ENCODE measurements at regions not wholly inside any gene's neighbourhood (a gene's known extent, or its start where the extent isn't known, plus 50 kb on each side); places are given as distances from the start of the nearest gene placed in this dataset.

GRCh38 chr6:99779631-99780555 is 173.3 kb downstream of the PRDM13 start:
- TF ChIP-seq ZNF8 (CRISPR knock-in tag; IDR thresholded peaks at IDR 0.05): no peak
- TF ChIP-seq, protein P1, sequence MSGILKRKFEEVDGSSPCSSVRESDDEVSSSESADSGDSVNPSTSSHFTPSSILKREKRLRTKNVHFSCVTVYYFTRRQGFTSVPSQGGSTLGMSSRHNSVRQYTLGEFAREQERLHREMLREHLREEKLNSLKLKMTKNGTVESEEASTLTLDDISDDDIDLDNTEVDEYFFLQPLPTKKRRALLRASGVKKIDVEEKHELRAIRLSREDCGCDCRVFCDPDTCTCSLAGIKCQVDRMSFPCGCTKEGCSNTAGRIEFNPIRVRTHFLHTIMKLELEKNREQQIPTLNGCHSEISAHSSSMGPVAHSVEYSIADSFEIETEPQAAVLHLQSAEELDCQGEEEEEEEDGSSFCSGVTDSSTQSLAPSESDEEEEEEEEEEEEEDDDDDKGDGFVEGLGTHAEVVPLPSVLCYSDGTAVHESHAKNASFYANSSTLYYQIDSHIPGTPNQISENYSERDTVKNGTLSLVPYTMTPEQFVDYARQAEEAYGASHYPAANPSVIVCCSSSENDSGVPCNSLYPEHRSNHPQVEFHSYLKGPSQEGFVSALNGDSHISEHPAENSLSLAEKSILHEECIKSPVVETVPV (CRISPR knock-in tag; IDR thresholded peaks at IDR 0.05): no peak
- TF ChIP-seq, protein P2, sequence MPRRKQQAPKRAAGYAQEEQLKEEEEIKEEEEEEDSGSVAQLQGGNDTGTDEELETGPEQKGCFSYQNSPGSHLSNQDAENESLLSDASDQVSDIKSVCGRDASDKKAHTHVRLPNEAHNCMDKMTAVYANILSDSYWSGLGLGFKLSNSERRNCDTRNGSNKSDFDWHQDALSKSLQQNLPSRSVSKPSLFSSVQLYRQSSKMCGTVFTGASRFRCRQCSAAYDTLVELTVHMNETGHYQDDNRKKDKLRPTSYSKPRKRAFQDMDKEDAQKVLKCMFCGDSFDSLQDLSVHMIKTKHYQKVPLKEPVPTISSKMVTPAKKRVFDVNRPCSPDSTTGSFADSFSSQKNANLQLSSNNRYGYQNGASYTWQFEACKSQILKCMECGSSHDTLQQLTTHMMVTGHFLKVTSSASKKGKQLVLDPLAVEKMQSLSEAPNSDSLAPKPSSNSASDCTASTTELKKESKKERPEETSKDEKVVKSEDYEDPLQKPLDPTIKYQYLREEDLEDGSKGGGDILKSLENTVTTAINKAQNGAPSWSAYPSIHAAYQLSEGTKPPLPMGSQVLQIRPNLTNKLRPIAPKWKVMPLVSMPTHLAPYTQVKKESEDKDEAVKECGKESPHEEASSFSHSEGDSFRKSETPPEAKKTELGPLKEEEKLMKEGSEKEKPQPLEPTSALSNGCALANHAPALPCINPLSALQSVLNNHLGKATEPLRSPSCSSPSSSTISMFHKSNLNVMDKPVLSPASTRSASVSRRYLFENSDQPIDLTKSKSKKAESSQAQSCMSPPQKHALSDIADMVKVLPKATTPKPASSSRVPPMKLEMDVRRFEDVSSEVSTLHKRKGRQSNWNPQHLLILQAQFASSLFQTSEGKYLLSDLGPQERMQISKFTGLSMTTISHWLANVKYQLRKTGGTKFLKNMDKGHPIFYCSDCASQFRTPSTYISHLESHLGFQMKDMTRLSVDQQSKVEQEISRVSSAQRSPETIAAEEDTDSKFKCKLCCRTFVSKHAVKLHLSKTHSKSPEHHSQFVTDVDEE (CRISPR knock-in tag; IDR thresholded peaks at IDR 0.05): no peak
- ATAC-seq: no peak

DNA sequence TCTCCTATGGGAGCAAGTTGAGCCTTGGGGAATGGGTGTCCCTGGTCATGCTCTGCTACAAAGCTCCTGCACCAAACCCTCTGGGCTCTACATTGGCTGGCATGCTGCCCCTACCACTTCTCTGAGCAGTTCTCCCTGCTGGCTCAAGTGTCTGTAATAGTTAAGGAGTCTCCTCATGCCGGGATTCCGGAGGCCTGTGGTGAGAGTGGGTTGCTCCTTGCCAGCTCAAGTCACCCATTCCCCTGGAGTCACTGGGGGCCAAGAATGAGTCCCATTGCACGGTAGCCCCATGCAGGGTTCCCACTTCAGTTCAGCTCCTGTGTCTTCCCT is 173.9 kb downstream of the PRDM13 start:
- no peak for ATAC-seq
- TF ChIP-seq ZFP3 (CRISPR knock-in tag; IDR thresholded peaks at IDR 0.05): no peak
- TF ChIP-seq OSR1 (CRISPR knock-in tag; IDR thresholded peaks at IDR 0.05): no peak
- no peak for TF ChIP-seq GLIS3 (CRISPR knock-in tag; IDR thresholded peaks at IDR 0.05)
- TF ChIP-seq ESRRG (CRISPR knock-in tag; IDR thresholded peaks at IDR 0.05): no peak
- TF ChIP-seq, protein P3, sequence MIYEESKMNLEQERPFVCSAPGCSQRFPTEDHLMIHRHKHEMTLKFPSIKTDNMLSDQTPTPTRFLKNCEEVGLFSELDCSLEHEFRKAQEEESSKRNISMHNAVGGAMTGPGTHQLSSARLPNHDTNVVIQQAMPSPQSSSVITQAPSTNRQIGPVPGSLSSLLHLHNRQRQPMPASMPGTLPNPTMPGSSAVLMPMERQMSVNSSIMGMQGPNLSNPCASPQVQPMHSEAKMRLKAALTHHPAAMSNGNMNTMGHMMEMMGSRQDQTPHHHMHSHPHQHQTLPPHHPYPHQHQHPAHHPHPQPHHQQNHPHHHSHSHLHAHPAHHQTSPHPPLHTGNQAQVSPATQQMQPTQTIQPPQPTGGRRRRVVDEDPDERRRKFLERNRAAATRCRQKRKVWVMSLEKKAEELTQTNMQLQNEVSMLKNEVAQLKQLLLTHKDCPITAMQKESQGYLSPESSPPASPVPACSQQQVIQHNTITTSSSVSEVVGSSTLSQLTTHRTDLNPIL (CRISPR knock-in tag; IDR thresholded peaks at IDR 0.05; ENCODE audit: low read depth): no peak

DNA sequence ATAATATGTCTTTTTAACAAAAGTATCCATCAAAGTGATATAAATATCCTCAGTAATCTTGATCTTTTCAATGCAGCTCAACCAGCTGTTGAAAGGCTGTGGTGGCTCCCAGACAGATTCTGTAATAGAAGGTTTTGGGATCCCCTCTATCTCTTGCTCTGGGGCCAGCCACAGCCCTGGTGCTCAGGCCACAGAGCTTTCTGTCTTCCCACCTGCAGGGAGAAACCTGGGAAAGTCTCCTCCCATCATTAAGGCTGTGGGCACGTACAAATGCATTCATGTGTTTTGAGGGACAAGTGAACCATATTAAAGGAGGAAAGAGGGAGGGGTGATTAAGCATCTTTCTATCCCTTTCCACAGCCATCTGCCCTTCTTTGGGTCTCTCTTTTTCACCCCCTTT is 183.1 kb downstream of the PRDM13 start:
- no peak for ATAC-seq
- TF ChIP-seq GLIS3 (CRISPR knock-in tag; IDR thresholded peaks at IDR 0.05) (no peak), ZNF565 (CRISPR knock-in tag; conservative IDR thresholded peaks at IDR 0.05; ENCODE audit: low read depth) (no peak), ARNTL (CRISPR knock-in tag; IDR thresholded peaks at IDR 0.05; ENCODE audit: borderline replicate concordance, low read depth) (no peak), PATZ1 (CRISPR knock-in tag; IDR thresholded peaks at IDR 0.05; ENCODE audit: borderline replicate concordance) (no peak), ESRRG (CRISPR knock-in tag; IDR thresholded peaks at IDR 0.05) (no peak), ISL1 (CRISPR knock-in tag; IDR thresholded peaks at IDR 0.05) (no peak)

DNA sequence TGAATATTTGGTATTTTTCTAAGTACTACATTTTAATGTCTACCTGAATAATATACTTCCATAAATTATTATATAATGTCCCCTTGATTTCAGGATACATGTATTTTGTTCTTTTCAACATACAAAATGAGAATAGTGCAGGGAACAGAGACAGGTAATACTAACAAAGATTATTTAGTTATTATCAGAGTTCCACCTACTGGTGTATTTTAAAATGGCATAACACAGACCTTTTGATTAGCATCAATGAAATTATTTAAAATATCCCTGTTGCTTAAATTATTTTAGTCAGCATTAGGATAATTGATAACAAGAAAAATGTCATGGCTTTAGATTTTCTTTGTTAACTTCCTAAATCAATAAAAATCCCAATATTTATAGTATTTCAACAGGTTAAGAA is 184.0 kb downstream of the PRDM13 start:
- TF ChIP-seq ZNF70 (CRISPR knock-in tag; IDR thresholded peaks at IDR 0.05) (no peak), ZFP30 (CRISPR knock-in tag; IDR thresholded peaks at IDR 0.05) (no peak), ESRRG (CRISPR knock-in tag; IDR thresholded peaks at IDR 0.05) (no peak), OSR1 (CRISPR knock-in tag; IDR thresholded peaks at IDR 0.05) (no peak), ISL1 (CRISPR knock-in tag; IDR thresholded peaks at IDR 0.05) (no peak), ZNF565 (CRISPR knock-in tag; conservative IDR thresholded peaks at IDR 0.05; ENCODE audit: low read depth) (no peak), CSDC2 (CRISPR knock-in tag; IDR thresholded peaks at IDR 0.05) (no peak), ZFP3 (CRISPR knock-in tag; IDR thresholded peaks at IDR 0.05) (no peak), BACH2 (CRISPR knock-in tag; IDR thresholded peaks at IDR 0.05; ENCODE audit: borderline replicate concordance) (no peak), TOX (CRISPR knock-in tag; IDR thresholded peaks at IDR 0.05; ENCODE audit: borderline replicate concordance) (no peak), GLIS3 (CRISPR knock-in tag; IDR thresholded peaks at IDR 0.05) (no peak)
- TF ChIP-seq, protein P4, sequence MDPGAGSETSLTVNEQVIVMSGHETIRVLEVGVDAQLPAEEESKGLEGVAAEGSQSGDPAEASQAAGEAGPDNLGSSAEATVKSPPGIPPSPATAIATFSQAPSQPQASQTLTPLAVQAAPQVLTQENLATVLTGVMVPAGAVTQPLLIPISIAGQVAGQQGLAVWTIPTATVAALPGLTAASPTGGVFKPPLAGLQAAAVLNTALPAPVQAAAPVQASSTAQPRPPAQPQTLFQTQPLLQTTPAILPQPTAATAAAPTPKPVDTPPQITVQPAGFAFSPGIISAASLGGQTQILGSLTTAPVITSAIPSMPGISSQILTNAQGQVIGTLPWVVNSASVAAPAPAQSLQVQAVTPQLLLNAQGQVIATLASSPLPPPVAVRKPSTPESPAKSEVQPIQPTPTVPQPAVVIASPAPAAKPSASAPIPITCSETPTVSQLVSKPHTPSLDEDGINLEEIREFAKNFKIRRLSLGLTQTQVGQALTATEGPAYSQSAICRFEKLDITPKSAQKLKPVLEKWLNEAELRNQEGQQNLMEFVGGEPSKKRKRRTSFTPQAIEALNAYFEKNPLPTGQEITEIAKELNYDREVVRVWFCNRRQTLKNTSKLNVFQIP (CRISPR knock-in tag; IDR thresholded peaks at IDR 0.05; ENCODE audit: borderline replicate concordance, low read depth): no peak
- ATAC-seq: no peak

Data from SK-N-SH treated with all-trans-retinoic acid at 6 μM for 48 hours (cell line).